ENCODE measurements at regions not wholly inside any gene's neighbourhood (a gene's known extent, or its start where the extent isn't known, plus 50 kb on each side); places are given as distances from the start of the nearest gene placed in this dataset.

- no peak for TF ChIP-seq JUNB (IDR thresholded peaks at IDR 0.05; ENCODE audit: unreplicated experiment)
- TF ChIP-seq CREB1 (CRISPR knock-in tag; IDR thresholded peaks at IDR 0.05; ENCODE audit: low read depth) = no peak
- no peak for TF ChIP-seq POLR2AphosphoS5 (IDR thresholded peaks at IDR 0.05; ENCODE audit: low read depth)
These were observed 1194.8 kb upstream of the PIK3C3 start for GRCh38 chr18:40760251-40760650.

All from GM23338 (cell line).